ENCODE measurements at regions not wholly inside any gene's neighbourhood (a gene's known extent, or its start where the extent isn't known, plus 50 kb on each side); places are given as distances from the start of the nearest gene placed in this dataset.

DNA sequence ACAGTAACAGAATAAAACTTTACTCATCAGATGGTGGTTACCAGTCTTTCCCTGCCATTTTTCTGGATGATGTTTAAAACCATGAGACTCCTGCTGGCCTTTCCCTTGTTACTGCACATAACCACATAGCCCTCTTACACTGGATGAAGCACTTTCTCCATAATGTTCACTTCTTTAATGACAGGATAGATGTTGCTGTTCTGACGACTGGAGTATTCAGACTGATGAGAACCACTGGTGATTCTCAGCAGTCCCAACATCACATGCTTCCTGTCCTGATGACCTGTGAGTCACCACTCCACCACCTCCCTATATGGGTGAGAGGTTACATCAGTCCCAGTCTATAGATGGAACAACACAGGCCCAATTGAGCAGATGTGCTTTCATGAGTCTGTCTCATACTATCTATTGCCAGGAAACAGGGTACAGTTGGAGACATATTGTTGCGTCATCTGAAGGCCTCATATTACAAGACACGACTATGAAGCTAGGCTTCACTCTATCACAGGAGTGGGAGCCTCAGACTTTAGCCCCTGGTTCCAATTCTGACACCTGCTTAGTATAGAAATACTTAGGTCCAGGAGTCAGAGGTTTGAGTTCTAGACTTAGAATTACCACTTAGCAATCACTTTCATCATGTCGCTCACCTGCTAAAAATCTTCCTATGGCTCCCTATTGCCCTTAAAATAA lies 145.7 kb upstream of the KLF7 start:
- TF ChIP-seq, protein P1, sequence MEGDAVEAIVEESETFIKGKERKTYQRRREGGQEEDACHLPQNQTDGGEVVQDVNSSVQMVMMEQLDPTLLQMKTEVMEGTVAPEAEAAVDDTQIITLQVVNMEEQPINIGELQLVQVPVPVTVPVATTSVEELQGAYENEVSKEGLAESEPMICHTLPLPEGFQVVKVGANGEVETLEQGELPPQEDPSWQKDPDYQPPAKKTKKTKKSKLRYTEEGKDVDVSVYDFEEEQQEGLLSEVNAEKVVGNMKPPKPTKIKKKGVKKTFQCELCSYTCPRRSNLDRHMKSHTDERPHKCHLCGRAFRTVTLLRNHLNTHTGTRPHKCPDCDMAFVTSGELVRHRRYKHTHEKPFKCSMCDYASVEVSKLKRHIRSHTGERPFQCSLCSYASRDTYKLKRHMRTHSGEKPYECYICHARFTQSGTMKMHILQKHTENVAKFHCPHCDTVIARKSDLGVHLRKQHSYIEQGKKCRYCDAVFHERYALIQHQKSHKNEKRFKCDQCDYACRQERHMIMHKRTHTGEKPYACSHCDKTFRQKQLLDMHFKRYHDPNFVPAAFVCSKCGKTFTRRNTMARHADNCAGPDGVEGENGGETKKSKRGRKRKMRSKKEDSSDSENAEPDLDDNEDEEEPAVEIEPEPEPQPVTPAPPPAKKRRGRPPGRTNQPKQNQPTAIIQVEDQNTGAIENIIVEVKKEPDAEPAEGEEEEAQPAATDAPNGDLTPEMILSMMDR (IDR thresholded peaks at IDR 0.05) = peak in 2 of 6 experiments; percentile 29 to 31
- no peak for TF ChIP-seq POLR2A (IDR thresholded peaks at IDR 0.05)

All from adrenal gland (tissue), 5 donors.